ENCODE measurements at regions not wholly inside any gene's neighbourhood (a gene's known extent, or its start where the extent isn't known, plus 50 kb on each side); places are given as distances from the start of the nearest gene placed in this dataset.

- TF ChIP-seq CTCF (IDR thresholded peaks at IDR 0.05) (no peak), POLR2A (IDR thresholded peaks at IDR 0.05) (no peak)
These were observed 159.6 kb downstream of the TMEM200A start for GRCh38 chr6:130525408-130525807.
